ENCODE measurements at regions not wholly inside any gene's neighbourhood (a gene's known extent, or its start where the extent isn't known, plus 50 kb on each side); places are given as distances from the start of the nearest gene placed in this dataset.

GRCh38 chr4:67035501-67035900 lies 509.8 kb downstream of the CENPC start:
- no peak for TF ChIP-seq CTCF (IDR thresholded peaks at IDR 0.05)
- TF ChIP-seq POLR2A (IDR thresholded peaks at IDR 0.05): no peak
- no peak for TF ChIP-seq POLR2AphosphoS5 (IDR thresholded peaks at IDR 0.05)

Measured in breast epithelium (tissue), 3 donors.